HL-60 (cell line): ENCODE measurements at regions not wholly inside any gene's neighbourhood (a gene's known extent, or its start where the extent isn't known, plus 50 kb on each side); places are given as distances from the start of the nearest gene placed in this dataset.

Experiments
- DNase-seq, 2 experiments: peaks; one replicate each; pipeline ENCODE4 v3.0.0-alpha.2; 2010 to 2020; ENCODE audit warnings: low read depth in 1 of 2, low spot score in 1 of 2
- H3K27ac ChIP-seq: fragments of 250-450 bp; sonication (Bioruptor Pico); replicated peaks from 2 replicates; pipeline ENCODE4 v1.5.1; 2020; ENCODE audit warnings: mild to moderate bottlenecking, moderate library complexity
- H3K27me3 ChIP-seq: fragments of 250-450 bp; sonication (Bioruptor Pico); 2 replicates; pipeline ENCODE4 v1.5.1; 2021; ENCODE audit warnings: mild to moderate bottlenecking, moderate library complexity; ENCODE audit not compliant: insufficient read depth, poor library complexity, severe bottlenecking
- H3K4me3 ChIP-seq: replicated peaks from 2 replicates; pipeline ENCODE4 v1.5.1; 2011; ENCODE audit warnings: mild to moderate bottlenecking, control low read depth, low read length; ENCODE audit not compliant: insufficient read depth
- CTCF ChIP-seq: IDR thresholded peaks from one replicate; pipeline ENCODE4 v1.5.1; 2011; ENCODE audit warnings: low read length, control low read depth, inconsistent platforms; ENCODE audit not compliant: insufficient read depth
- GABPA ChIP-seq: IDR thresholded peaks from 2 replicates; pipeline ENCODE4 v1.6.1; 2012; ENCODE audit warnings: low read depth
- POLR2AphosphoS5 ChIP-seq: IDR thresholded peaks from 2 replicates; pipeline ENCODE4 v1.6.1; 2012; ENCODE audit warnings: low read depth
- REST ChIP-seq: IDR thresholded peaks from 2 replicates; pipeline ENCODE4 v1.6.1; 2012; ENCODE audit warnings: low read depth; ENCODE audit not compliant: insufficient replicate concordance
- SPI1 ChIP-seq: IDR thresholded peaks from 2 replicates; pipeline ENCODE4 v1.6.1; 2012; ENCODE audit warnings: low read depth, mild to moderate bottlenecking, borderline replicate concordance

- TF ChIP-seq GABPA (no peak), REST (no peak), POLR2AphosphoS5 (no peak), SPI1 (no peak), CTCF (no peak)
- Histone ChIP-seq H3K27ac (no peak overlapping the region), H3K4me3 (no peak overlapping the region), H3K27me3 (no peaks in the 10 kb centered on the region)
- no peak for DNase-seq
These were observed 398.2 kb downstream of the SOX9 start for GRCh38 chr17:72518753-72519597.

- DNase-seq: no peak
- H3K27ac ChIP-seq: no peak overlapping the region
- TF ChIP-seq REST (no peak), SPI1 (no peak), GABPA (no peak), POLR2AphosphoS5 (no peak), CTCF (no peak)
- no peaks in the 10 kb centered on the region for H3K27me3 ChIP-seq
- no peak overlapping the region for H3K4me3 ChIP-seq
These were observed 398.7 kb downstream of the SOX9 start for GRCh38 chr17:72519598-72519936.

- no peaks in the 10 kb centered on the region for H3K27me3 ChIP-seq
- no peak overlapping the region for H3K27ac ChIP-seq
- no peak for DNase-seq
- TF ChIP-seq GABPA (no peak), SPI1 (no peak), CTCF (no peak), REST (no peak), POLR2AphosphoS5 (no peak)
- H3K4me3 ChIP-seq: no peak overlapping the region
These were observed 400.0 kb downstream of the SOX9 start for GRCh38 chr17:72520665-72521303.
